ENCODE measurements at regions not wholly inside any gene's neighbourhood (a gene's known extent, or its start where the extent isn't known, plus 50 kb on each side); places are given as distances from the start of the nearest gene placed in this dataset.

DNA sequence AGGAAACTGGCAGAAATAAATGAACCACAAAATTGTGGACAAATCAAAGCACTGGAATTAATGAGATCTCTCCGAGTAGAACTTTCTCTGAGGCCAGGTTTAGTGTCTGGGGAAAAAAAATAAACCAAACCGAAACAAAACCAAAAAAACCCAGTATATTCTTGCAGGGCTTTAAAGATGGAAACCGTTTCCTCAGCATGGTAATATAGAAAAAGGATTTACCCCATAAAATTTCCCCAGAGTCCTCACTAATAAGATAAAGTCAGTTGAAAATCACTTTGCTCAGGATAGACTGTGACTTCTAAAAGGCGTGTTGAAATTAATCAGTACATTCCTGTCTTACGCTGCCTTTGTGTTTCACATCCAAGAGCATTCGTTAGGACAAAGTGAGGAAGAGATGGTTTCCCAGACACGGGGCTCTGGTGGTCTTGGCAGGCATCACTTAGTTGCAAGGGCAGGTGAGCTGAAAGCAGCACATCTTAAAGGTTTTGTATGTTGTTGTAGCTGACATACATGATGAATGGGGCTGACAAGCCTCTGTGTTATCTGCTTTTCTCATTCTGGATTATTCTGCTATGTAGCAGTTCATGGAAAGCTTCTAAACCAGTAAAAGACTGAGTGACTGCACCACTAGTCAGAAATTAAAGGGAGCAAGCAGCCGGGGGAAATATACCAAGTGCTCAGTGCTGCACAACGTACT, 85.2 kb upstream of the PRL start:
- no peak overlapping the region for H3K4me3 Mint-ChIP-seq
- no peaks in the 10 kb centered on the region for H3K36me3 Mint-ChIP-seq (ENCODE audit: low read depth)
- ATAC-seq: no peak

More for the DNA sequence above, 85.2 kb upstream of the PRL start:
- Histone ChIP-seq H4K20me1 (replicated peaks; ENCODE audit: insufficient read depth) (no peaks in the 10 kb centered on the region), H2AFZ (peak overlapping the region; percentile 16; the same call in 1 of the 2 replicates), H3F3A (replicated peaks; ENCODE audit: low read depth) (no peaks in the 10 kb centered on the region), H3K79me2 (replicated peaks; ENCODE audit: insufficient read depth) (no peaks in the 10 kb centered on the region), H3K4me3 (no peak overlapping the region), H3K27ac (ENCODE audit: low read depth) (no peak overlapping the region), H3K27me3 (ENCODE audit: insufficient read depth) (no peaks in the 10 kb centered on the region), H3K36me3 (ENCODE audit: insufficient read depth) (no peaks in the 10 kb centered on the region), H3K9me2 (ENCODE audit: insufficient read depth) (peaks cover 6% of the 10 kb centered on the region; the same call in 1 of the 2 replicates), H3K4me1 (ENCODE audit: insufficient read depth) (no peaks in the 10 kb centered on the region), H3K4me2 (no peak overlapping the region)
- Mint-ChIP-seq H3K4me1 (peaks cover 5% of the 10 kb centered on the region), H3K27me3 (ENCODE audit: insufficient read depth, low read depth, poor library complexity) (peaks cover 5% of the 10 kb centered on the region), H3K9me3 (peaks cover 8% of the 10 kb centered on the region; the same call in 1 of the 3 replicates), H3K27ac (no peak overlapping the region)
- no peak for TF ChIP-seq ZNF331 (CRISPR knock-in tag; IDR thresholded peaks at IDR 0.05; ENCODE audit: low read depth)
- TF ChIP-seq, protein P1, sequence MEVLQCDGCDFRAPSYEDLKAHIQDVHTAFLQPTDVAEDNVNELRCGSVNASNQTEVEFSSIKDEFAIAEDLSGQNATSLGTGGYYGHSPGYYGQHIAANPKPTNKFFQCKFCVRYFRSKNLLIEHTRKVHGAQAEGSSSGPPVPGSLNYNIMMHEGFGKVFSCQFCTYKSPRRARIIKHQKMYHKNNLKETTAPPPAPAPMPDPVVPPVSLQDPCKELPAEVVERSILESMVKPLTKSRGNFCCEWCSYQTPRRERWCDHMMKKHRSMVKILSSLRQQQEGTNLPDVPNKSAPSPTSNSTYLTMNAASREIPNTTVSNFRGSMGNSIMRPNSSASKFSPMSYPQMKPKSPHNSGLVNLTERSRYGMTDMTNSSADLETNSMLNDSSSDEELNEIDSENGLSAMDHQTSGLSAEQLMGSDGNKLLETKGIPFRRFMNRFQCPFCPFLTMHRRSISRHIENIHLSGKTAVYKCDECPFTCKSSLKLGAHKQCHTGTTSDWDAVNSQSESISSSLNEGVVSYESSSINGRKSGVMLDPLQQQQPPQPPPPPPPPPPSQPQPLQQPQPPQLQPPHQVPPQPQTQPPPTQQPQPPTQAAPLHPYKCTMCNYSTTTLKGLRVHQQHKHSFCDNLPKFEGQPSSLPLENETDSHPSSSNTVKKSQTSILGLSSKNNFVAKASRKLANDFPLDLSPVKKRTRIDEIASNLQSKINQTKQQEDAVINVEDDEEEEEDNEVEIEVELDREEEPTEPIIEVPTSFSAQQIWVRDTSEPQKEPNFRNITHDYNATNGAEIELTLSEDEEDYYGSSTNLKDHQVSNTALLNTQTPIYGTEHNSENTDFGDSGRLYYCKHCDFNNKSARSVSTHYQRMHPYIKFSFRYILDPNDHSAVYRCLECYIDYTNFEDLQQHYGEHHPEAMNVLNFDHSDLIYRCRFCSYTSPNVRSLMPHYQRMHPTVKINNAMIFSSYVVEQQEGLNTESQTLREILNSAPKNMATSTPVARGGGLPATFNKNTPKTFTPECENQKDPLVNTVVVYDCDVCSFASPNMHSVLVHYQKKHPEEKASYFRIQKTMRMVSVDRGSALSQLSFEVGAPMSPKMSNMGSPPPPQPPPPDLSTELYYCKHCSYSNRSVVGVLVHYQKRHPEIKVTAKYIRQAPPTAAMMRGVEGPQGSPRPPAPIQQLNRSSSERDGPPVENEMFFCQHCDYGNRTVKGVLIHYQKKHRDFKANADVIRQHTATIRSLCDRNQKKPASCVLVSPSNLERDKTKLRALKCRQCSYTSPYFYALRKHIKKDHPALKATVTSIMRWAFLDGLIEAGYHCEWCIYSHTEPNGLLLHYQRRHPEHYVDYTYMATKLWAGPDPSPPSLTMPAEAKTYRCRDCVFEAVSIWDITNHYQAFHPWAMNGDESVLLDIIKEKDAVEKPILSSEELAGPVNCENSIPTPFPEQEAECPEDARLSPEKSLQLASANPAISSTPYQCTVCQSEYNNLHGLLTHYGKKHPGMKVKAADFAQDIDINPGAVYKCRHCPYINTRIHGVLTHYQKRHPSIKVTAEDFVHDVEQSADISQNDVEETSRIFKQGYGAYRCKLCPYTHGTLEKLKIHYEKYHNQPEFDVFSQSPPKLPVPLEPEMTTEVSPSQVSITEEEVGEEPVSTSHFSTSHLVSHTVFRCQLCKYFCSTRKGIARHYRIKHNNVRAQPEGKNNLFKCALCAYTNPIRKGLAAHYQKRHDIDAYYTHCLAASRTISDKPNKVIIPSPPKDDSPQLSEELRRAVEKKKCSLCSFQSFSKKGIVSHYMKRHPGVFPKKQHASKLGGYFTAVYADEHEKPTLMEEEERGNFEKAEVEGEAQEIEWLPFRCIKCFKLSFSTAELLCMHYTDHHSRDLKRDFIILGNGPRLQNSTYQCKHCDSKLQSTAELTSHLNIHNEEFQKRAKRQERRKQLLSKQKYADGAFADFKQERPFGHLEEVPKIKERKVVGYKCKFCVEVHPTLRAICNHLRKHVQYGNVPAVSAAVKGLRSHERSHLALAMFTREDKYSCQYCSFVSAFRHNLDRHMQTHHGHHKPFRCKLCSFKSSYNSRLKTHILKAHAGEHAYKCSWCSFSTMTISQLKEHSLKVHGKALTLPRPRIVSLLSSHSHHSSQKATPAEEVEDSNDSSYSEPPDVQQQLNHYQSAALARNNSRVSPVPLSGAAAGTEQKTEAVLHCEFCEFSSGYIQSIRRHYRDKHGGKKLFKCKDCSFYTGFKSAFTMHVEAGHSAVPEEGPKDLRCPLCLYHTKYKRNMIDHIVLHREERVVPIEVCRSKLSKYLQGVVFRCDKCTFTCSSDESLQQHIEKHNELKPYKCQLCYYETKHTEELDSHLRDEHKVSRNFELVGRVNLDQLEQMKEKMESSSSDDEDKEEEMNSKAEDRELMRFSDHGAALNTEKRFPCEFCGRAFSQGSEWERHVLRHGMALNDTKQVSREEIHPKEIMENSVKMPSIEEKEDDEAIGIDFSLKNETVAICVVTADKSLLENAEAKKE (CRISPR knock-in tag; IDR thresholded peaks at IDR 0.05): no peak
- TF ChIP-seq EZH2phosphoT487 (IDR thresholded peaks at IDR 0.05; ENCODE audit: unreplicated experiment): no peak
- TF ChIP-seq, protein P2, sequence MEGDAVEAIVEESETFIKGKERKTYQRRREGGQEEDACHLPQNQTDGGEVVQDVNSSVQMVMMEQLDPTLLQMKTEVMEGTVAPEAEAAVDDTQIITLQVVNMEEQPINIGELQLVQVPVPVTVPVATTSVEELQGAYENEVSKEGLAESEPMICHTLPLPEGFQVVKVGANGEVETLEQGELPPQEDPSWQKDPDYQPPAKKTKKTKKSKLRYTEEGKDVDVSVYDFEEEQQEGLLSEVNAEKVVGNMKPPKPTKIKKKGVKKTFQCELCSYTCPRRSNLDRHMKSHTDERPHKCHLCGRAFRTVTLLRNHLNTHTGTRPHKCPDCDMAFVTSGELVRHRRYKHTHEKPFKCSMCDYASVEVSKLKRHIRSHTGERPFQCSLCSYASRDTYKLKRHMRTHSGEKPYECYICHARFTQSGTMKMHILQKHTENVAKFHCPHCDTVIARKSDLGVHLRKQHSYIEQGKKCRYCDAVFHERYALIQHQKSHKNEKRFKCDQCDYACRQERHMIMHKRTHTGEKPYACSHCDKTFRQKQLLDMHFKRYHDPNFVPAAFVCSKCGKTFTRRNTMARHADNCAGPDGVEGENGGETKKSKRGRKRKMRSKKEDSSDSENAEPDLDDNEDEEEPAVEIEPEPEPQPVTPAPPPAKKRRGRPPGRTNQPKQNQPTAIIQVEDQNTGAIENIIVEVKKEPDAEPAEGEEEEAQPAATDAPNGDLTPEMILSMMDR (conservative IDR thresholded peaks at IDR 0.05; ENCODE audit: low read depth in 2 of 2): no peak
- TF ChIP-seq JUNB (IDR thresholded peaks at IDR 0.05; ENCODE audit: unreplicated experiment): no peak
- TF ChIP-seq, protein P3, sequence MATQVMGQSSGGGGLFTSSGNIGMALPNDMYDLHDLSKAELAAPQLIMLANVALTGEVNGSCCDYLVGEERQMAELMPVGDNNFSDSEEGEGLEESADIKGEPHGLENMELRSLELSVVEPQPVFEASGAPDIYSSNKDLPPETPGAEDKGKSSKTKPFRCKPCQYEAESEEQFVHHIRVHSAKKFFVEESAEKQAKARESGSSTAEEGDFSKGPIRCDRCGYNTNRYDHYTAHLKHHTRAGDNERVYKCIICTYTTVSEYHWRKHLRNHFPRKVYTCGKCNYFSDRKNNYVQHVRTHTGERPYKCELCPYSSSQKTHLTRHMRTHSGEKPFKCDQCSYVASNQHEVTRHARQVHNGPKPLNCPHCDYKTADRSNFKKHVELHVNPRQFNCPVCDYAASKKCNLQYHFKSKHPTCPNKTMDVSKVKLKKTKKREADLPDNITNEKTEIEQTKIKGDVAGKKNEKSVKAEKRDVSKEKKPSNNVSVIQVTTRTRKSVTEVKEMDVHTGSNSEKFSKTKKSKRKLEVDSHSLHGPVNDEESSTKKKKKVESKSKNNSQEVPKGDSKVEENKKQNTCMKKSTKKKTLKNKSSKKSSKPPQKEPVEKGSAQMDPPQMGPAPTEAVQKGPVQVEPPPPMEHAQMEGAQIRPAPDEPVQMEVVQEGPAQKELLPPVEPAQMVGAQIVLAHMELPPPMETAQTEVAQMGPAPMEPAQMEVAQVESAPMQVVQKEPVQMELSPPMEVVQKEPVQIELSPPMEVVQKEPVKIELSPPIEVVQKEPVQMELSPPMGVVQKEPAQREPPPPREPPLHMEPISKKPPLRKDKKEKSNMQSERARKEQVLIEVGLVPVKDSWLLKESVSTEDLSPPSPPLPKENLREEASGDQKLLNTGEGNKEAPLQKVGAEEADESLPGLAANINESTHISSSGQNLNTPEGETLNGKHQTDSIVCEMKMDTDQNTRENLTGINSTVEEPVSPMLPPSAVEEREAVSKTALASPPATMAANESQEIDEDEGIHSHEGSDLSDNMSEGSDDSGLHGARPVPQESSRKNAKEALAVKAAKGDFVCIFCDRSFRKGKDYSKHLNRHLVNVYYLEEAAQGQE (IDR thresholded peaks at IDR 0.05; ENCODE audit: unreplicated experiment): no peak
- TF ChIP-seq POLR2AphosphoS5 (IDR thresholded peaks at IDR 0.05; ENCODE audit: low read depth): no peak
- DNase-seq (ENCODE audit: low spot score): no peak

Measured in GM23338 (cell line).